ENCODE measurements at regions not wholly inside any gene's neighbourhood (a gene's known extent, or its start where the extent isn't known, plus 50 kb on each side); places are given as distances from the start of the nearest gene placed in this dataset.

DNA sequence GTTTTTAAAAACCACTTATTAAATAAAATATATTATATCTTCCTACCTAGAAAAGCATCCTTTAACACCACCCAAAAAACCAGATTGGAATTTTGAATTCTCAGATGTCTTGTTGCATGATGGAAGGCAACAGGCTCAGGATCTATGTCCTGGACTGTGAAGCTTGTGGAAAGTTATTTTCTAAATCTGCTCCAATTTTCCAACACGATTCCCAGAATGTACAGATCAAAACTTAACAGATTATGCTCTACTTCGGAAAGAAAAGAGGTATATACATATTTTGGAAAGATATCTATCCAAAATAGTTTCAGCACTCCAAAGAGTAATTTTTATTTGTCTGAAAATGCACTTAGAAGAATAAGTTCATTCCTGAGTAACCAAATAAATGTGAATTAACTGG is 291.7 kb upstream of the EMCN start:
- TF ChIP-seq CTCF (IDR thresholded peaks at IDR 0.05): no peak
- no peak for TF ChIP-seq POLR2AphosphoS5 (IDR thresholded peaks at IDR 0.05)
- no peak for TF ChIP-seq POLR2A (IDR thresholded peaks at IDR 0.05)

Data from prostate gland (tissue), 2 donors.